Pancreas (tissue), 10 donors: ENCODE measurements at regions not wholly inside any gene's neighbourhood (a gene's known extent, or its start where the extent isn't known, plus 50 kb on each side); places are given as distances from the start of the nearest gene placed in this dataset.

Source experiments
- ATAC-seq, 4 donors: fragments of 200-7000 bp; cut with Tn5 transposase; one replicate each; pipeline versions ENCODE4 v1.8.0 to v1.9.1; 2020; ENCODE audit warnings: mild to moderate bottlenecking in 4 of 4, moderate library complexity in 4 of 4
- DNase-seq, 6 donors: peaks; one replicate each; pipeline ENCODE4 v3.0.0-alpha.2; 2020
- FAIRE-seq: peaks from 2 replicates; lab custom pipeline; 2012; peaks lifted over from hg19 to GRCh38; lab: Jason Lieb, UNC
- H3K27ac ChIP-seq, 4 donors: fragments of 200-600 bp; sonication (generic); 1 replicate in 3 of 4; 2 replicates in 1 of 4; pipeline versions ENCODE4 v1.5.0 to v1.8.0; 2020
- H3K27me3 ChIP-seq, 4 donors: fragments of 200-600 bp; one replicate each; pipeline ENCODE4 v1.8.0; 2021
- H3K36me3 ChIP-seq, 3 donors: fragments of 200-600 bp; sonication (generic) in 1 of 3; one replicate each; pipeline versions ENCODE4 v1.5.0 to v1.8.0; 2020 to 2021
- H3K4me1 ChIP-seq, 3 donors: fragments of 200-600 bp; one replicate each; pipeline ENCODE4 v1.8.0; 2021
- H3K4me3 ChIP-seq, 4 donors: fragments of 200-600 bp; sonication (generic) in 2 of 4; one replicate each; pipeline versions ENCODE4 v1.5.0 to v1.8.0; 2020 to 2021
- H3K9me3 ChIP-seq, 4 donors: fragments of 200-600 bp; one replicate each; pipeline ENCODE4 v1.8.0; 2021
- WGBS, 2 donors: extraction: QIAGEN DNeasy Blood & Tissue Kit; methylation state at CpG; one replicate each; pipeline ENCODE4 v1.1.7; 2013; 5-methylcytosine and 5-hydroxymethylcytosine counted together
- intact Hi-C, 3 donors: fragments of 100-400 bp; cut with DNase I; formaldehyde crosslinking; loops; one replicate each; pipeline versions ENCODE4 v1.11.1 to v1.14.2; 2022
- TF ChIP-seq, protein P1 (sequence below), 4 donors: fragments of 200-600 bp; sonication (generic) in 3 of 4; IDR thresholded peaks; one replicate each; pipeline versions ENCODE4 v1.5.0 to v1.8.0; 2021; ENCODE audit warnings: antibody characterized with exemption in 4 of 4
- donor health status: healthy with polysubstance abuse.
- donor health status: DM: no; HTN: no; CAD: no; lungs with moderate emphysema.
- donor health status: DM: no; HTN: no; CAD: no.
- donor health status: control.
- donor health status: control.
- donor health status: Bipolar disorder and iron deficiency.
- donor health status: DM: yes; HTN: yes; CAD: no.
- donor health status: DM: no; HTN: no; CAD: no.
- donor health status: DM: no; HTN: no; CAD: no.
- donor health status: DM: yes; HTN: yes; CAD: no.

DNA sequence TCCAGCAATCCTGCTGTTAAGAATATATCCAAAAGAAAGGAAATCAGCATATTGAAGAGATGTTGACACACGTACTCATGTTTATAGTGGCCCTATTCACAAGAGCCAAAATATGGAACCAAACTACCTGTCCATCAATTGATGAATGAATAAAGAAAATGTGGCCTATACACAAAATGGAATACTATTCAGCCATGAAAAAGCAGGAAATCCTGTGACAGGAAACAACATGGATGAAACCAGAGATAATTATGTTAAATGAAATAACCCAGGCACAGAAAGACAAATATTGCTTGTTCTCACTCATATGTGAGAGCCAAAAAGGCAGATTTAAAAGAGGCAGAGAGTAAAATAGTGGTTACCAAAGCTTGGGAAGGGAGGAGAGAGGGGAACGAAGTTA, 127.1 kb downstream of the KCNJ2 start:
- Histone ChIP-seq H3K4me3 (no peak overlapping the region), H3K27ac (no peak overlapping the region), H3K4me1 (no peaks in the 10 kb centered on the region), H3K36me3 (no peaks in the 10 kb centered on the region), H3K9me3 (no peaks in the 10 kb centered on the region), H3K27me3 (no peaks in the 10 kb centered on the region)
- ATAC-seq (no peak), FAIRE-seq (no peak), DNase-seq (no peak)
- 63 to 83% methylated on average over 2 of the region's 2 CpGs for WGBS, 2 donors
- intact Hi-C loops: no loop called here
- TF ChIP-seq, protein P1, sequence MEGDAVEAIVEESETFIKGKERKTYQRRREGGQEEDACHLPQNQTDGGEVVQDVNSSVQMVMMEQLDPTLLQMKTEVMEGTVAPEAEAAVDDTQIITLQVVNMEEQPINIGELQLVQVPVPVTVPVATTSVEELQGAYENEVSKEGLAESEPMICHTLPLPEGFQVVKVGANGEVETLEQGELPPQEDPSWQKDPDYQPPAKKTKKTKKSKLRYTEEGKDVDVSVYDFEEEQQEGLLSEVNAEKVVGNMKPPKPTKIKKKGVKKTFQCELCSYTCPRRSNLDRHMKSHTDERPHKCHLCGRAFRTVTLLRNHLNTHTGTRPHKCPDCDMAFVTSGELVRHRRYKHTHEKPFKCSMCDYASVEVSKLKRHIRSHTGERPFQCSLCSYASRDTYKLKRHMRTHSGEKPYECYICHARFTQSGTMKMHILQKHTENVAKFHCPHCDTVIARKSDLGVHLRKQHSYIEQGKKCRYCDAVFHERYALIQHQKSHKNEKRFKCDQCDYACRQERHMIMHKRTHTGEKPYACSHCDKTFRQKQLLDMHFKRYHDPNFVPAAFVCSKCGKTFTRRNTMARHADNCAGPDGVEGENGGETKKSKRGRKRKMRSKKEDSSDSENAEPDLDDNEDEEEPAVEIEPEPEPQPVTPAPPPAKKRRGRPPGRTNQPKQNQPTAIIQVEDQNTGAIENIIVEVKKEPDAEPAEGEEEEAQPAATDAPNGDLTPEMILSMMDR (IDR thresholded peaks at IDR 0.05): no peak

DNA sequence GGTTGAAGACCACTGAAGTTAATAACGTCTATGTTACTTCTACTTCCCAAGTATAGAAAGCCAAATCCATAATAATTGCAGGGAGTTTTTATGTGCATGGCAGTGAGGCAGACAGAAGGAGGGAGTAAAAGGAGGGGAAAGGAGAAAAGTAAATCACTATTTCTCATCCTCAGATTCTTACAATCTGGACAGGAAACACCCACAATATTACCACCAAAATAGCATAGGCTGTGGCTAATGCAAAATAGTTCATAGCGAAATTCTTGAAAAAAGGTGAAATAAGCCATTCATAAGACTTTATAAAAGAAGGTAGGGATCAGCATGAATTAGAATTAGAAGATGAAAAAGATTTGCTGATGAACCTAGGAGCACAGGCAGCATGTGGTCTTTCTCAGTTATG, 128.1 kb downstream of the KCNJ2 start:
- FAIRE-seq (no peak), ATAC-seq (no peak), DNase-seq (no peak)
- intact Hi-C loops: no loop called here
- H3K36me3 ChIP-seq: no peaks in the 10 kb centered on the region
- H3K27me3 ChIP-seq: no peaks in the 10 kb centered on the region
- WGBS, 2 donors: 54 to 76% methylated on average over 2 of the region's 2 CpGs
- TF ChIP-seq, protein P1 (IDR thresholded peaks at IDR 0.05): no peak
- no peak overlapping the region for H3K27ac ChIP-seq
- no peaks in the 10 kb centered on the region for H3K4me1 ChIP-seq
- no peaks in the 10 kb centered on the region for H3K9me3 ChIP-seq
- H3K4me3 ChIP-seq: no peak overlapping the region

DNA sequence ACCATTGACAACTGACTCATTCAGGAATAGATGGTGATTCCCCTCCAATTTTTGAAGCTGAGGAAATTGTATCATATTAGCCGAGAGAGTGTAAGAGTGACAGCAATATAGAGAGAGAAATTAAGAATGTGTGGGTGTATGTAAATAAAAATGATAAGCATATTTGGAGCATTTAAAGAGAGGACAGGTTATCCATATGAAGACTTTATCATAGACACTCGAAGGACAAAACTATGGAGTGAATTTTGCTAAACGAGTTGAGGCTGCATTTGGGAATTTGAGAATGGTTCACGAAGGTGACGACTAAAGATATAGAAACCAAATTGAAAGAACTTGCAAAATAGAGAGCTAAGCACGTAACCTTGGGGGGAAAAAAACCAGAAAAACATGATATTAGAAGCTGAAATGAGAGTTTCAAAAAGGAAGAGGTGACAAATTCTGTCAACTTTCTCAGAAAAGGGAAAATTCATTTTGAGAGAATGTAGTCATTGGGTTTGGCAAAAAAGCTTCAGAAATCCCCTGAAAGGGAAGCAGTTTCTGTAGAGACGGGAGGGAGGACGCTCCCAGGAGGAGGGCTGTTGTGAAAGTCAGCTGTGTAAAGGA, 129.7 kb downstream of the KCNJ2 start:
- Histone ChIP-seq H3K27me3 (no peaks in the 10 kb centered on the region), H3K9me3 (no peaks in the 10 kb centered on the region), H3K4me1 (no peaks in the 10 kb centered on the region), H3K4me3 (no peak overlapping the region), H3K36me3 (no peaks in the 10 kb centered on the region), H3K27ac (no peak overlapping the region)
- no peak for FAIRE-seq
- no peak for ATAC-seq
- intact Hi-C loops: no loop called here
- no peak for DNase-seq
- TF ChIP-seq, protein P1 (IDR thresholded peaks at IDR 0.05): no peak
- WGBS, 2 donors: 65 to 80% methylated on average over 8 of the region's 8 CpGs

DNA sequence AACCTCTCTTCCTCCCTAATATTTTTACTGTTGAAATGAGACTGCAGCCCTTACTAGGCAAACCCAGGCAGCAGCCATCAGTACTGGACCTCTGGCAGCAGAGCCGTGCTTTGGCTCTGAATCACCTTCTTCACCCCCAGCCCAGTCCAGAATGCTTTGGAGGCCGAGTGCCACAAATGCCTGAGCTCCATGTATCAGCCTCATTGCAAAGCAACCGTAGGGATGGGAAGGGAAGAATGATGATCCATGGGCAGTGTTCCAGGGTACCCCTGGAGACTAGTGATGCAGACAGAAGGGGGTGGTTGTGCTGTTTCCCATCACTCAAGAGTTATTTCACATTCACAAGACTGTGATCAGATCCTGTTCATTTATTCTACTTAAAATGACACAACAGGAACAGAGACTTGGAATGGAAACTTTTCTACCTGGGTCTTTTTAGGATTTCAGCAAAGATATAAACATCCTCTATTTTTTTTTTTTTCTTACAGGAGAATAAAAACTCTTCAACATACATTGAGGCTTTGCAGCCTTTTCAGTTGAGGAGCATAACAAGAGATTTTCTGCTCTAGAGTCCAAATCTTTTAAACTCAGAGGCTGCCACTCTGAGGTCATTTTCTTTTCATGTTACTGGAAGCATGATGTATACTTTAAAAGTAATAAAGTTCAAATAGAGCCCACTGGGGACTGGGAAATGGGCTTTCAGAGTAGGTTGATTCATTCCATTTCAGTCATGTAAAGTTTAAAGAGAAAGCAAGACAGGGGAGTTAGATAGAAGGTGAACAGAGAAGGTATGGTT, 138.3 kb downstream of the KCNJ2 start:
- 63 to 71% methylated on average over 3 of the region's 3 CpGs for WGBS, 2 donors
- no peak for ATAC-seq

More for the DNA sequence above, 138.3 kb downstream of the KCNJ2 start:
- H3K36me3 ChIP-seq: no peaks in the 10 kb centered on the region
- DNase-seq: no peak
- H3K4me1 ChIP-seq: no peaks in the 10 kb centered on the region
- H3K27ac ChIP-seq: no peak overlapping the region
- H3K4me3 ChIP-seq: no peak overlapping the region
- FAIRE-seq: no peak
- H3K9me3 ChIP-seq: no peaks in the 10 kb centered on the region
- TF ChIP-seq, protein P1 (IDR thresholded peaks at IDR 0.05): no peak
- intact Hi-C loops: no loop called here
- H3K27me3 ChIP-seq: no peaks in the 10 kb centered on the region
